ENCODE measurements at regions not wholly inside any gene's neighbourhood (a gene's known extent, or its start where the extent isn't known, plus 50 kb on each side); places are given as distances from the start of the nearest gene placed in this dataset.

DNA sequence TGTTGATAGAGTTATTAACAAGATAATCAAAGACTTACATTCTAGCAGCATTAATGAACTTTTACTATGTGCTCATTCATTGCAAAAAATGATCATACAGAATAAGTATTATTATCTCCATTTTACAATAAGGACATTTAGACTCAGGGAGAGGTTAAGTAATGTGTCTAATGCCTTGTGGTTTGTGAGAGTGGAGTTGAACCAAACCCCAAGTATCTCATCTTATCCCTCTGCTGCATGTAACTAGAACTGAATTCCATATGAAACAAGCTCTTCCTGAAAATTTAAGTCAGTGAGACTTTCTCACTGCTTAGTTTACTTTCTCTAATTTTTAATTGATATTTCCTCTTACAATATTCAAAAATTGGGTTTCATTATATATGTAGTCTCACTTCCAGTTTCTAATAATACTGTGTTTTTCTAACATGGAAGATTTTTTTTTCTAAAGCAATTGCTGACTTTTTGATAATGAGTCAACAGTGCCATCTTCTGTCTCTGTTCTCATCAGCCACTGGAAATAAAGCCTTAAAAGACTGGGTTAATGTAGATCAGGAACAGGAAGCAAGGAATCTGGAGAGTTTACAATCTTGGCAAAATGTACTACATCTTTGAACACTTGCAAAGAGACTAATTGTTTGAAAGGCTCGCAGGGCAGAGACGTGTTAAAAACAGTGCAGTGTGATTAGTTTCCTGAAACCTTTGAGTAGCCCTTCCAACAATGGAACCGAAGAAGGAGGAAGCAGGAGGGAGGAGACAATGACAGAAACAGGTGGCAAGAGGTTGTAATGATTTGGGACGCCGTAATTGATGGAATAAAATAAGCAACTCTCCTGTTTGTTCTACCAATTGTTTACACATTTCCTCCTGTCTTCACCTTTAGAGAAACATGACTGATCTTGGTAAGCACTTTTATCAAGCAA, 567.6 kb downstream of the MRPL39 start:
- TF ChIP-seq, protein P1, sequence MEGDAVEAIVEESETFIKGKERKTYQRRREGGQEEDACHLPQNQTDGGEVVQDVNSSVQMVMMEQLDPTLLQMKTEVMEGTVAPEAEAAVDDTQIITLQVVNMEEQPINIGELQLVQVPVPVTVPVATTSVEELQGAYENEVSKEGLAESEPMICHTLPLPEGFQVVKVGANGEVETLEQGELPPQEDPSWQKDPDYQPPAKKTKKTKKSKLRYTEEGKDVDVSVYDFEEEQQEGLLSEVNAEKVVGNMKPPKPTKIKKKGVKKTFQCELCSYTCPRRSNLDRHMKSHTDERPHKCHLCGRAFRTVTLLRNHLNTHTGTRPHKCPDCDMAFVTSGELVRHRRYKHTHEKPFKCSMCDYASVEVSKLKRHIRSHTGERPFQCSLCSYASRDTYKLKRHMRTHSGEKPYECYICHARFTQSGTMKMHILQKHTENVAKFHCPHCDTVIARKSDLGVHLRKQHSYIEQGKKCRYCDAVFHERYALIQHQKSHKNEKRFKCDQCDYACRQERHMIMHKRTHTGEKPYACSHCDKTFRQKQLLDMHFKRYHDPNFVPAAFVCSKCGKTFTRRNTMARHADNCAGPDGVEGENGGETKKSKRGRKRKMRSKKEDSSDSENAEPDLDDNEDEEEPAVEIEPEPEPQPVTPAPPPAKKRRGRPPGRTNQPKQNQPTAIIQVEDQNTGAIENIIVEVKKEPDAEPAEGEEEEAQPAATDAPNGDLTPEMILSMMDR (IDR thresholded peaks at IDR 0.05) = no peak
- H3K36me3 ChIP-seq (ENCODE audit: low read depth) = no peaks in the 10 kb centered on the region
- peak in 1 of 3 donors; percentile 4 for DNase-seq
- ATAC-seq = peak; percentile 67
- no peaks in the 10 kb centered on the region for H3K9me3 ChIP-seq
- no peak overlapping the region for H3K4me3 ChIP-seq
- H3K4me1 ChIP-seq (ENCODE audit: low read depth) = no peaks in the 10 kb centered on the region
- intact Hi-C loops (cut with DNase I, micrococcal nuclease) = no loop called here

DNA sequence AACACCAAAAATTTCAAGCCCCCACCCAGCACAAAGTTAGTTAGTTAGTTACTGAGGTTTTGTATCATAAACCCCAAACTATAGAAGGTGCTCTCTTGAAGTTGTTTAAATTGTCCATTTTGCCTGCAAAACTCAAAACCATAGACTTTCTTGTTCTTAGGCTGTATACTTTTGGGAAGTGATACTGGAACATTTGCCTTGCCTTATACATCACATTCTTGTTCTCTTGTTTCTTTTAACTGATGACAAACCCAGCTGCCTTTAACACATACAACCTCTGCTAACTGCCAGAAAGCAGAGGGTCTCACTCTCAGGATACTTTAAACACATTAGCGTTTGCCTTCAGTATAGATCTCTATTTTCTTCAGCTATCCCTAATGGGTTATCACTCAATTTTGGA, 570.5 kb downstream of the MRPL39 start:
- TF ChIP-seq, protein P1 (IDR thresholded peaks at IDR 0.05) = no peak
- Histone ChIP-seq H3K36me3 (ENCODE audit: low read depth) (no peaks in the 10 kb centered on the region), H3K9me3 (no peaks in the 10 kb centered on the region), H3K4me1 (ENCODE audit: low read depth) (no peaks in the 10 kb centered on the region), H3K4me3 (no peak overlapping the region)
- DNase-seq (no peak), ATAC-seq (no peak)
- intact Hi-C loops (cut with DNase I, micrococcal nuclease) = no loop called here

DNA sequence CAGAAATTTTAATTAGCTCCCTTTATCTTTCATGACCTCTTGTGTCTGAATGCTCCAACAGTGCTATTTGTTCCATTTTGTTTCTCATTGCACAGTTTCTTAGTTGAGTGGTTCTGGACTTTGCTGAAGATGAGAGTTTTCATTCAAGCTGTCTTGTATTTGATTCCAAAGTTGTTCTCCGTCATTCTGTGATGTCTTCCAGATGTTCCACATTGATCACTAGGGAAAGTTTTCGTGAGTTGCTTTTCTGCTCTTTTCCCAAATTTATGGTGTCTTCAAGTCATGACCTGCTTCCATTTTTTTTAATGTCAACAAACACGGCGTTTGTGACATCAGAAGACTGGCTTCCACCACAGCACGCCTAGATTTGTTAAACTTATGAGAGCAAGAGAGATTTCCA, 575.5 kb downstream of the MRPL39 start:
- Histone ChIP-seq H3K36me3 (ENCODE audit: low read depth) (no peaks in the 10 kb centered on the region), H3K4me3 (no peak overlapping the region), H3K4me1 (ENCODE audit: low read depth) (no peaks in the 10 kb centered on the region), H3K9me3 (no peaks in the 10 kb centered on the region)
- DNase-seq = no peak
- TF ChIP-seq, protein P1 (IDR thresholded peaks at IDR 0.05) = no peak
- ATAC-seq = no peak
- intact Hi-C loops (cut with DNase I, micrococcal nuclease) = no loop called here

DNA sequence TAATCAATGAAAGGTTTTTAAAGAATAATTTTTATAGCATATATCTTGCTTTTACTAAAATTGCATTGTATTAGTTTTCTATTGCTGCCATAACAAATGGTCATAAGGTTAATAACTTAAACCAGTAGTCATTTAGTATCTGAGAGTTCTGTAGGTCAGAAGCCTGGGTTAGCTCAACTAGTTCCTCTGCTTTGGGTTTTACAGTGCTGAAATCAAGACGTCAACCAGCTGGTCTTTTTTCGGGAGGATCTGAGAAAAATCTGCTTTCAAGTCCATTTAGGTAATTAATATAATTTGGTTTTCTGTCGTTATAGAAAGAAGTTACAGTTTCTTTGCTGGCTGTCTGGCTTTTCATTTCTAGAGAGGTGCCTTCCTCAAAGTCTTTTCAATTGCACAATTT, 577.7 kb downstream of the MRPL39 start:
- intact Hi-C loops (cut with DNase I, micrococcal nuclease) = no loop called here
- H3K4me1 ChIP-seq (ENCODE audit: low read depth) = no peaks in the 10 kb centered on the region
- H3K9me3 ChIP-seq = no peaks in the 10 kb centered on the region
- H3K4me3 ChIP-seq = no peak overlapping the region
- no peaks in the 10 kb centered on the region for H3K36me3 ChIP-seq (ENCODE audit: low read depth)
- ATAC-seq (no peak), DNase-seq (no peak)
- TF ChIP-seq, protein P1 (IDR thresholded peaks at IDR 0.05) = no peak

DNA sequence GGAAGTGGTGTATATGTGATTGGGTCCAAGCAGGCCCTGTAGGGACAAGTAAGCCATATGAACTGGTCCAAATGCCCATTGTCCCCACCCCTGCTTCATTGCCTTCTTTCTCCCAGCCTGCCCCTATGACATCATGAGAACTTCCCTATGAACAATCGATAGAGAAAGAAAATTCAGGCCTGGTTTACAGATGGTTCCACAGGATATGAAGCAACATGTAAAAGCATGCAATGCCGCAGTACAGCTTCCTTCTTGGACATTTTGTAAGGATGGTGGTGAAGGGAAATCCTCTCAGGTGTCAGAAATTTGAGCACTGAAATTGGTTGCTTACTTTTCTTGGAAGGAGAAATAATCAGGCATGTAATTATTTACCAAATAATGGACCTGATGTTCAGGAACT, 581.7 kb downstream of the MRPL39 start:
- Histone ChIP-seq H3K4me3 (no peak overlapping the region), H3K36me3 (ENCODE audit: low read depth) (no peaks in the 10 kb centered on the region), H3K9me3 (no peaks in the 10 kb centered on the region), H3K4me1 (ENCODE audit: low read depth) (no peaks in the 10 kb centered on the region)
- TF ChIP-seq, protein P1 (IDR thresholded peaks at IDR 0.05) = no peak
- intact Hi-C loops (cut with DNase I, micrococcal nuclease) = no loop called here
- no peak for ATAC-seq
- DNase-seq = no peak

Data from mucosa of descending colon (tissue), 3 donors.